HG03066 (cell line): ENCODE measurements at regions not wholly inside any gene's neighbourhood (a gene's known extent, or its start where the extent isn't known, plus 50 kb on each side); places are given as distances from the start of the nearest gene placed in this dataset.

Source experiments
- ATAC-seq: cut with Tn5 transposase; IDR thresholded peaks from one replicate; pipeline ENCODE4 v1.9.1; 2021; ENCODE audit warnings: low read depth; ENCODE audit not compliant: unreplicated experiment

DNA sequence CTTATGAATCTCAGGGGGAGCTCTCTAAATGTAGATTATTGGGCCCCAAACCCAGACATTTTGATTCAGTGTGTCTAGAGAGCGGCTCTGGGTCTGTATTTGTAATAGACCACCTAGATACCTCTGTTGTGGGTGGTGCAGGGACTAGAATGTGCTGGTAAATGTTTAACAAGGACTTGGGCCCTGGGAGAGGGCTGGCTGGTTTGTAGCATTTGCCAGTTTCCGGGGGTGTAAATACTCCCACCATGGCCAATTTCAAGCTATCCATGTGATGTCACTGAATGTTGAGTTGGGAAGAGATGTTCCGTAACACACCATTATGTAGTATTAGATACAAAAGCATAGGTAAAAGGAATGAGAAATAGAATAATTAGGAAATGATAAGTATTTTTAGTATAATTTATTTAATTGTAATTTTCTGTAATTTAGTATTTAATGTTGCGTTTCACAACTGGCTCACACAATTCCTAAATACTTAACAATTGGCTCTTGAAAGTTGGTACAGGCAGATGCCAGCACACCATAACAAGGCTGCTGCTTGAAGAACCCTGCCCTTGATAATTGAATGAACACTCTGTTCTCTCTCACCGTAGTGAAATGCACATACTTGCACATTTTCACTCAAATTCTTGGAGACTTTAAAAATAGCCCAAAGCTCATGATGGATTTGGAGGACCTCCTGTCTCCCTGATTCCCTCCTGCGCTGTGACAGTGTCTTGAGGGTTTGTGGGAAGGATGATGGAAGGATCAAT, 359.2 kb upstream of the PROK2 start:
- ATAC-seq, result no peak

- ATAC-seq, result no peak
These were observed 358.4 kb upstream of the PROK2 start for GRCh38 chr3:72143322-72143721.

DNA sequence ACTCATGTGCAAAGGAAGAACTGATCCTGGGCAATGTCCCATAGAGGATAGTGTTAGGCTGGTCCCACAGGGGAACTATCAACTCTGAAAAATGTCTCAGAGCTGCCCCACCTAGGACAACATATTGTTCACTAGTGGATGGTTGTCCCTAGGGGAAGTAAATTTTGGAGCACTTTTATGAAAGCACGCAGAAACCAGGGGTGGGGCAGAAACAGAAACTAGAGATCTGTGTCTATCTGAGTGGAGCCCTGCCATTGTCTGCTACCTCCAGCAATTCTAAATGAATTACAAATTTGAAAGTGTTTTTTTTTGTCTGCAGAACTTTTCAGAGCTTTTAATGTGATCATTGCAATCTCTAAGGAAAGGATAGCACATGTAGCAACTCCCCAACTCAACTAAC, 357.1 kb upstream of the PROK2 start:
- ATAC-seq, result no peak

GRCh38 chr3:72141264-72141663, 356.3 kb upstream of the PROK2 start:
- ATAC-seq, result no peak

DNA sequence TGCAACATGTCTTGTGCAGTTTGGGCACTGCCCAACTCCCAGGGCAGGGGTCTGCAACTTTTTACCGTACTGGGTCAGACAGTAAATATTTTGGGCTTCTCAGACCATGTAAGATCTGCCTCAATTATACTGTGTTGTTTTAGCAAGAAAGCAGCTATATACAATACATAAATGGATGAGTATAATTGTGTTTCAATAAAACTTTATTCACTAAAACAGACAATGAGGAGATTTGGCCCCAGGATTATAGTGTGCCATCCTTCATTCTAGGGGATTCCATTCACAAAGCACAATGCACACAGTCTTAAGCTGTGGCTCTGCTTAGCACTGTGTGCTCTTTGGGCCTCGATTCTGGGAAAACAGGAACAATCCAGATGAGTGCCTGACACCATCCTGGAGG, 354.4 kb upstream of the PROK2 start:
- no peak for ATAC-seq

DNA sequence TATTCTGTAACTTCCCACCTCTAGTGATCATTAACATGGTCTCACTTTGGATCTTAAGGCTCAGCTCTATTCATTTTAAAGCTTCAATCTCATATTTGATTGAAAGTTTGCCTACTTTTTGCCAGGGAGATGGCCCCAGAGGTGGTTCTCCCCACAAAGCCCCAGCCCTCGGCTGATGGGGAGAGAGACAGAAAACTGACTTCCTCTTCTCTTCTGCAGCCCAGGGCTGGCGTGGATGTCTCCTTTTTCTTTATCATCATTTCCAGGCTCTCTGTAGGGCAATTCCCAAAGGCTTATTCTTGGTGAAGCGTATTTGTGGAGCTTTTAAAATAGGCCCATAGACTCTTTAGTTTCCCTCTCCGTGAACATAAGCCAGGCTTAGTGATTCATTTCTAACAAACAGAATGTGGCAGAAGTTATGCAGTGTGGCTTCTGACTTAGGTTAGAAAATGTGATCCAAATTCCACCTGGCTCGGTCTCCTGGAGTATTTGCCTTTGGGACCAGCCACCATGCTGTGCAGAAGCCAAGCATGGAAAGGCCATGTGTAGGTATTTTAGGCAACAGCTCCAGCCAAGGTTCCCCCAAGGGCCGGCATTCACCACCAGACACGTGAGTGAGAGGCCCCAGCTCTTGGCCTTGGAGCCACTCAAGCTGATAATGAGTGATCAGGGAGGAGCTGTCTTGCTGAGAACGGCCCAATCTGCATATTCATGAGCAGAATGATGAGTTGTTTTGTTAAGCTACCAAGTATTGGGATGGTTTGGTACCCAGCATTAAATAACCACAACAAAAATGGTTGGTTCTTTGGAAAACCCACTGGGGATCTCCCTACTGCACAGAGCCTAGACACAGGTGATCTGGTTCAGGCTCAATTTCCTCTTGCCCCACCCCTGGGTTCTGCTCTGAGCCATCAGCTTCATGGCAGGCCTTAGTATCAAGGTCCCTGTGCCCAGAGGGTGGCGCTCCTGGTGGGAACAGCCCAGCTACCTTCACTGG, 353.2 kb upstream of the PROK2 start:
- no peak for ATAC-seq

- no peak for ATAC-seq
These were observed 350.7 kb upstream of the PROK2 start for GRCh38 chr3:72135636-72136035.

GRCh38 chr3:72134989-72135451, 350.1 kb upstream of the PROK2 start:
- no peak for ATAC-seq

GRCh38 chr3:72133329-72134011, 348.5 kb upstream of the PROK2 start:
- ATAC-seq, result no peak

DNA sequence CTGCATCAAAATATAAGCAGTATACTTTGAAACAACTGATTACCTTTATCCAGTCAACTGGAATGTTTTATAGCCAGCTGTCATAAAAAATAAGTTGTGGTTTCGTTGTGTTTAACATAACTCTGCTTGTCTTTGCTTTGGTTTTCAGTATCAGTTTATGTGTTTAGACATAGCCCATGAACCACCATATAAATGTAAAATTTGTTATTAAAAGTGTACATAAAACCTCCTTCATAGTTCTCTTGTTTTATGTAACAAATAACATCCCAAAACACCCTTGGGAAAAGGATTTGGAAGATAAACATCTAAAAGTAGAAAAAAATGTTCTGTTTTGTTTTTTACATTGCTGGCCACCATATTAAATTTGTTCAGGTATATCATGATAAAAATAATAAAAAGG, 347.0 kb upstream of the PROK2 start:
- ATAC-seq, result no peak

GRCh38 chr3:72130565-72130964, 345.6 kb upstream of the PROK2 start:
- ATAC-seq, result no peak

DNA sequence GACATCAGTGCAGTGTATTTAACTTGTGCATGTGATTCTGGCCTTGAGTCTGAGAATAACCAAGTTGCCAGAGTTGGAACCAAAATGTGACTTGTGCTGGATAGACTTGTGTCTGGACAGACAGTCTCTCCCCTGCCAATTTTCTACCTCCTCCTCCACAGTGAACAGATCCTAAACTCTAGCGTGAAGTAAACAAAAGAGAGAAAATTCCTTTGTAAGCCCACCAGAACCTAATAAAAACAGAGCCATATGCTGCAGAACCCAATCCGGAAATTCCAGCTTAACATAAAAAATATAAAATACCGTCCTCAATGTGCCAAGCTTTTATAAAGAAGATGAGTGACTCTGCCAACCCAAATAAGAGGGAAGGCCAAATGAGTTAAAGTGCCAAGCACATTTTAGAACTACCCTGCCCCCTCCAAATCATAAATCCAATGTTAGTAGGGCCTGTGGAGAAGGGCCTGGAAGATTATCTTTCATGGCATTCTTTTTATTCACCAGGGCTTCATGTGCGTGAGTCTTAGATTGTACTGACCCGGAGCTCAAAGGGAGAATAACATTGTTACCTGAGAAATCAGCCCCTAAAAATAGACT, 344.6 kb upstream of the PROK2 start:
- ATAC-seq, result no peak

GRCh38 chr3:72128921-72129320, 344.0 kb upstream of the PROK2 start:
- no peak for ATAC-seq

DNA sequence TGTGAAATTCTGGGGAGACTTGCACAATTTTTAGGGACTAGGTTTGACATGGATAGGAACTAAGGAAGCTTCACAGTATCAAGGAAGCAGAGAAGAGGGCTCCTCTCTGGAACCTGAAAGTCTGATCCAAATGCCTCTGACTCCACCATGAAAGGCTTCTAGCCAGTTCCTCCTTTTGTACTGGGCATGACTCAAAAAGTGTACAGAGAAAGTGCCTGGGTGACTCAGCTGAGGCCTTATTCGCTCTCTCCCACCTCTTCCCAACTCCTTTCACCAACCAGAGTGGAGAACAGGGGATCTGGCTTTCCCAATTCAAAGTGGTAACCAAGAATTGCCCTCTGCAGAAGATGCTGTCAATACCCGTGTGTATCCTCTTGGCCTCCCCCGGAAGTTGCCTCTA, 342.9 kb upstream of the PROK2 start:
- no peak for ATAC-seq

DNA sequence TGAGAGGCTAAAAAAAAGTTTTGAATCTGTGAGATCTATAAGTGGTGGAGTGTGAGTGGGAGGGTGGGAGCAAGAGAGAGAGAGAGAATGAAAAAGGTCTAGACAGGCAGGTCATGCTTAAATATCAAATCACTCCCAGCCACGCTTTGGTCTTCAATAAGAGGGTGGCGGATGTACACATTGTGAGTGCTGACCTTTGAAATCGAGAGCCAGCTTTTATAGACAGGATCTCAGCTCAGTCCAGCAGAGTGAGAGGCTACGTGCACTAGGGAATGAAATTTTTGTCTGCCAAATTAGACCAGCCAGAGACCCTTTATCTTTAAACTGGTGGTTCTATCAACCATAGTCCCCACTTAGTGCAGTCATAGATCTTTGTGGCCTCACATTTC, 342.3 kb upstream of the PROK2 start:
- ATAC-seq, result no peak

DNA sequence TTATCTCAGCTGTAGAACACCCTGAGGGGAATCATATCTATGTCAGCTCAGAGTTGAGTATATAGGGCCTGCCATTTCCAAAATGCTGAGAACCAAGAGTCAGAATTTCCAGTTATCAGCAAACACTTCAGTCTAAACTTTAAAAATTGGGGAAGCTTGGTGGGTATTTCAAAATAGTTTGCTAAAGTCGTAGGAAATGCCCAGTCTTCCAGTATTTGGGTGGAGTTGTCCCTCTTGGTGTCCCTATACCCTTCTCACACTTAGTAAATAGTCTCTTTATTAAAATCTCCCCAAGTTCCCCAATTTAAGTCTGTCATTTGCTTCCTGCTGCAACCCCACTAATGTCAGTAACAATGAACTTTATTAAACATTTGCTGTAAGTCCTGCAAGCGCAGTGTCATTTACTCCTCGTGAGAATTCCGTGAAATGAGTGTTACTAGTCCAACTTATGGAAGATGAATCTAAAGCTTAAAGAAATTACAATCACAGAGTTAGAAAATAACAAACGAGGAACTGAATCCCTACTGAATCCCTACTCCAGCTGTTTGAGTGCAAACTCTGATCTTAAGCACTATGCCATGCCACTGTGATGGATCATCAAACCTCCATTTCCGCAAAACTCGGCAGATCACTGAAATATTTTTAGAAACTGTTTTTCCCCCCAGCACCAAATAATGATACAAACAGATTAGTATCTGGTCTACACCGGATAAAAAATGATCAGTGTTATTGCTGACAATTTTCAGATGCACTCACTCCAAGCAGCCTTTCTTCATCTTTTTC, 341.7 kb upstream of the PROK2 start:
- ATAC-seq, result no peak

DNA sequence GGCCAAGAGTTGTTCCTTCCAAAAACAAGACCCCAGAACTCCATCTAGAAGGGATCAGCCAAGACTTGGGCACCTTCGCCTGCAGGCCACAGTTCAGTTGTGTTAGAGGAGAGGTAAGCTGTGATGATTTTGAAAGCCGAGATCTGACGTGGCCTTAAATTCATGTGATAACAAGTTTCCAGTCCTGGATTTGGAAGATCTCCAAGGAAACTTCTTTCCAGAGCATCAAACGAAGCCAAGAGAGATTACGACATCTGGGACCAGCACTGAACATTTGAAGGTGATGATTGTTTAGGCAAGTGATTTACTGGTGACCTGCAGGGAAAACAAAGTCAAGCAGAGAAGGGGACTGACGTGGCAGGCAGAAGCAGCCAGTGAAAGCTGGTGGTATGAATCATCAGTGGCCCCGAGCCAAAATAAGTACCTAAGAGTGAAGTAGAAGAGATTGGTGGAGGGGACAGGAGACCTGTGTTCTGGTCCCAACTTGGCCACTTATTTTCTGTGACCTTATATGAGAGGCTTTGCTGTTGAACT, 339.0 kb upstream of the PROK2 start:
- ATAC-seq, result no peak

DNA sequence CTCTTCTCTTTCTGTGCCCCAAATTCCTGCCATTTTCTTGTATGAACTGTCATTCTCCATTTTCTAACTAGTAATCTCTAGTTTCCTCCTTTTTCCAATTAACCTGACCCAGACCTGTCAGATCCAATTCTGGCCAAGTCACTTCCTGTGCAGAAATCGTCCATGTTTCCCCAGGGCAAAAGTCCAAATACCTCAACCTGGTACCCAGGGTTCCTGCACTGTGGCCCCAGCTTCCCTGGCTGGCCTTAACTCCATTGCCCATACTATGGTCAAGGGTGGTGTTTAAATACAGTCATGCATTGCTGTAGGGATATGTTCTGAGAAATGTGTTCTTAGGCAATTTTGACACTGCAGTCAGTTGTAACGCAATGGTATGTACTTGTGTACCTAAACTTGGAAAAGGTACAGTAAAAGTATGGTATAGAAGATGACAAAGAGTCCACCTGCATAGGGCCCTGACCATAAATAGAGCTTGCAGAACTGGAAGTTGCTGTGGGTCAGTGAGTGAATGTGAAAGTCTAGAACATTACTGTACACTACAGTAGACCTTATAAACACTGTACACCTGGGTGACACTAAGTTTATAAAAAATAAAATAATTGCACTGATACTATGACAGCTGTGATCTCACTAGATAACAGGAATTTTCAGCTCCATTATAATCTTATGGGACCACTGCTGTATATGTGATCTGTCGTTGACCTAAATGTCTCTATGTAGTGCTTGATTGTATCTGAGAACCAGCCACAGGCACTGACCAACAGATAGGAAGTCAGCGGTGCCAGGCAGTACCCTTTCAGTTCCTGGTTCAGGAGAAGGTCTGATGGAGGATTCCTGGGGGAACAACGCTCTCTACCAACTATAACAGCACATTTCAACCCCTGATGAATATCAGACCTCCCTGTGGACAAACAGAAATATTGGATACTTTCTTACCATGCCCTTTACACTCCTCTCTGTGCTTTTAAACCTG, 336.1 kb upstream of the PROK2 start:
- ATAC-seq, result peak; percentile 81
